HepG2 (cell line): ENCODE measurements at regions not wholly inside any gene's neighbourhood (a gene's known extent, or its start where the extent isn't known, plus 50 kb on each side); places are given as distances from the start of the nearest gene placed in this dataset.

Experiments used
- ATAC-seq: fragments of 200-7000 bp; cut with Tn5 transposase; 3 replicates; pipeline ENCODE4 v1.9.1; 2020; ENCODE audit warnings: mild to moderate bottlenecking, moderate library complexity
- BruUV-seq: library from RNA; stranded (reverse); fragments of 400-500 nt; replicated peaks from 2 replicates; lab custom pipeline; 2021; lab: Mats Ljungman, UMichigan
- CTCF ChIA-PET: fragments of 300-600 bp; formaldehyde crosslinking; extraction: SDS; loops from one replicate; lab custom pipeline; 2021; ENCODE audit warnings: low total read pairs, inconsistent platforms, low intra/inter-chr PET ratio; lab: Yijun Ruan, JAX
- POLR2A ChIA-PET: fragments of 350-600 bp; sonication (Branson Sonifier 250); formaldehyde crosslinking; loops from one replicate; lab custom pipeline; 2020; ENCODE audit warnings: antibody characterized with exemption, inconsistent platforms; lab: Yijun Ruan, JAX
- DNase-seq: peaks from one replicate; pipeline ENCODE4 v3.0.0-alpha.2; 2015; ENCODE audit warnings: low spot score
- FAIRE-seq: peaks from 3 replicates; lab custom pipeline; 2011; peaks lifted over from hg19 to GRCh38; lab: Jason Lieb, UNC
- H2AFZ ChIP-seq: one replicate; pipeline ENCODE4 v1.6.1; 2011; ENCODE audit warnings: low read length, inconsistent platforms
- H3K27ac ChIP-seq: fragments of 300-600 bp; 3 replicates; pipeline ENCODE4 v1.8.0; 2011; ENCODE audit warnings: mixed run types, mild to moderate bottlenecking, mixed read lengths, low read length, inconsistent platforms; ENCODE audit not compliant: insufficient read depth; ENCODE audit errors: extremely low read length
- H3K27me3 ChIP-seq, 2 experiments: fragments of 200-600 bp in 1 of 2; 2 replicates in 1 of 2; 3 replicates in 1 of 2; pipeline versions ENCODE4 v1.6.0 to v1.8.0; 2011; ENCODE audit warnings: low read length in 2 of 2, mild to moderate bottlenecking in 2 of 2, moderate library complexity in 2 of 2, inconsistent platforms in 1 of 2; ENCODE audit not compliant: insufficient read depth in 2 of 2, control insufficient read depth in 1 of 2
- H3K36me3 ChIP-seq, 2 experiments: fragments of 200-600 bp in 1 of 2; replicated peaks in 1 of 2; 2 replicates in 1 of 2; 3 replicates in 1 of 2; pipeline versions ENCODE4 v1.5.1 to v1.8.0; 2011; ENCODE audit warnings: low read length in 2 of 2, inconsistent platforms in 1 of 2; ENCODE audit not compliant: insufficient read depth in 2 of 2, control insufficient read depth in 1 of 2
- H3K4me1 ChIP-seq: 2 replicates; pipeline ENCODE4 v1.5.1; 2012; ENCODE audit warnings: low read length, inconsistent platforms; ENCODE audit not compliant: insufficient read depth
- H3K4me2 ChIP-seq: 2 replicates; pipeline ENCODE4 v1.6.0; 2011; ENCODE audit warnings: low read depth, low read length, inconsistent platforms
- H3K4me3 ChIP-seq, 3 experiments: fragments of 200-600 bp in 1 of 3; sonication (generic), shearing (Covaris generic) in 1 of 3; replicated peaks in 1 of 3; 2 replicates each; pipeline ENCODE4 v1.5.1; 2011 to 2016; ENCODE audit warnings: low read length in 3 of 3, inconsistent platforms in 2 of 3, low read depth in 2 of 3, mild to moderate bottlenecking in 2 of 3, control low read depth in 1 of 3, mixed read lengths in 1 of 3; ENCODE audit not compliant: insufficient read depth in 1 of 3
- H3K79me2 ChIP-seq: one replicate; pipeline ENCODE4 v1.6.1; 2011; ENCODE audit warnings: low read length, inconsistent platforms; ENCODE audit not compliant: insufficient read depth
- H3K9ac ChIP-seq: 2 replicates; pipeline ENCODE4 v1.6.0; 2011; ENCODE audit warnings: mild to moderate bottlenecking, low read depth, low read length, inconsistent platforms; ENCODE audit not compliant: insufficient read depth
- H3K9me3 ChIP-seq: 2 replicates; pipeline ENCODE4 v1.5.1; 2012; ENCODE audit warnings: mild to moderate bottlenecking, low read length
- H4K20me1 ChIP-seq: 2 replicates; pipeline ENCODE4 v1.6.0; 2011; ENCODE audit warnings: inconsistent platforms, mild to moderate bottlenecking, low read length, moderate library complexity; ENCODE audit not compliant: insufficient read depth
- ARNT2 ChIP-seq: sonication (generic); formaldehyde crosslinking; IDR thresholded peaks from 2 replicates; pipeline ENCODE4 v1.8.0; 2022; ENCODE audit warnings: mild to moderate bottlenecking, low read depth, missing genetic modification reagents, moderate library complexity
- CBX1 ChIP-seq: IDR thresholded peaks from one replicate; pipeline ENCODE4 v1.6.1; 2016; ENCODE audit warnings: antibody characterized with exemption, low read depth
- MBNL3 ChIP-seq: fragments of 250-450 bp; sonication (Bioruptor Pico); conservative IDR thresholded peaks from 2 replicates; pipeline ENCODE4 v1.8.0; 2022; ENCODE audit warnings: mild to moderate bottlenecking, inconsistent platforms
- PCBP1 ChIP-seq: fragments of 200-400 bp; formaldehyde crosslinking; IDR thresholded peaks from 2 replicates; pipeline ENCODE4 v1.6.1; 2017; ENCODE audit warnings: mild to moderate bottlenecking, low read depth, low read length, borderline replicate concordance
- ZBTB46 ChIP-seq: sonication (generic); formaldehyde crosslinking; IDR thresholded peaks from 2 replicates; pipeline ENCODE4 v1.4.0; 2020; ENCODE audit warnings: mild to moderate bottlenecking, missing genetic modification reagents, borderline replicate concordance
- ZFP82 ChIP-seq: sonication (generic); formaldehyde crosslinking; IDR thresholded peaks from 2 replicates; pipeline ENCODE4 v1.5.1; 2020; ENCODE audit warnings: mild to moderate bottlenecking, missing genetic modification reagents, borderline replicate concordance
- WGBS: methylation state at CpG from one replicate; pipeline ENCODE4 v1.1.6; 2017; ENCODE audit warnings: low lambda C conversion rate; 5-methylcytosine and 5-hydroxymethylcytosine counted together
- in situ Hi-C: cut with HindIII; loops from 2 replicates; pipeline ENCODE4 v1.10.0; 2017; ENCODE audit warnings: low pct_unique_long_range_greater_than_20kb; ENCODE audit not compliant: extremely low pct_ligation_motif_present
- intact Hi-C: fragments of 100-400 bp; cut with micrococcal nuclease; formaldehyde crosslinking; loops from one replicate; pipeline ENCODE4 v1.10.0; 2022; ENCODE audit not compliant: unreplicated experiment
- TF ChIP-seq, protein P1 (sequence below): sonication (generic); formaldehyde crosslinking; IDR thresholded peaks from 2 replicates; pipeline ENCODE4 v1.4.0; 2020; ENCODE audit warnings: mild to moderate bottlenecking, missing genetic modification reagents

DNA sequence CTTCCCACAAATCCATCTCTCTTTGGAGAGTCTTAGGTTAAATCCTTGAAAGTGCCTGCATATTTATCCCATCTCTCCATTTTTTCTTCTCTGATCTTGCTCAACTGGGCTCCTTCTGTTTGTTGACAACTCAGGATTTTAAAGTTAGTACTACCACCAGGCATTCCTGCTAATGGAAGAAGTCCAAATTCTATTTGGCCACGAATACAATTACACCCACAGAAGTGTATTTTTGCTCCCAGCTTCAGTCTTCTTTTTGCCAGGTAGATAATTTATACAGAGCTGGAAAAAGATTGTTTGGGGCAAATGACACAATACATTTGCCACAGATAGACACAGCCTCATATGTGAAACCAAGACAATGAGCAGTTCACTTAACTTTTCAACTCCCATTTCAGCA is 74.8 kb downstream of the CETN3 start:
- ChIA-PET POLR2A (no interaction called here), CTCF (no interaction called here)
- H3K9me3 ChIP-seq: no peaks in the 10 kb centered on the region
- no peak for FAIRE-seq
- DNase-seq: no peak
- no peaks in the 10 kb centered on the region for H3K27me3 ChIP-seq
- H2AFZ ChIP-seq: no peak overlapping the region
- in situ Hi-C loops: no loop called here
- H3K9ac ChIP-seq: no peak overlapping the region
- H4K20me1 ChIP-seq: no peaks in the 10 kb centered on the region
- H3K36me3 ChIP-seq: no peaks in the 10 kb centered on the region
- BruUV-seq: no TSS peak
- intact Hi-C loops: no loop called here
- no peak for ATAC-seq
- TF ChIP-seq MBNL3 (CRISPR knock-in tag) (no peak), ZBTB46 (CRISPR knock-in tag) (no peak), ARNT2 (no peak), ZFP82 (CRISPR knock-in tag) (no peak), PCBP1 (no peak), CBX1 (no peak)
- TF ChIP-seq, protein P1, sequence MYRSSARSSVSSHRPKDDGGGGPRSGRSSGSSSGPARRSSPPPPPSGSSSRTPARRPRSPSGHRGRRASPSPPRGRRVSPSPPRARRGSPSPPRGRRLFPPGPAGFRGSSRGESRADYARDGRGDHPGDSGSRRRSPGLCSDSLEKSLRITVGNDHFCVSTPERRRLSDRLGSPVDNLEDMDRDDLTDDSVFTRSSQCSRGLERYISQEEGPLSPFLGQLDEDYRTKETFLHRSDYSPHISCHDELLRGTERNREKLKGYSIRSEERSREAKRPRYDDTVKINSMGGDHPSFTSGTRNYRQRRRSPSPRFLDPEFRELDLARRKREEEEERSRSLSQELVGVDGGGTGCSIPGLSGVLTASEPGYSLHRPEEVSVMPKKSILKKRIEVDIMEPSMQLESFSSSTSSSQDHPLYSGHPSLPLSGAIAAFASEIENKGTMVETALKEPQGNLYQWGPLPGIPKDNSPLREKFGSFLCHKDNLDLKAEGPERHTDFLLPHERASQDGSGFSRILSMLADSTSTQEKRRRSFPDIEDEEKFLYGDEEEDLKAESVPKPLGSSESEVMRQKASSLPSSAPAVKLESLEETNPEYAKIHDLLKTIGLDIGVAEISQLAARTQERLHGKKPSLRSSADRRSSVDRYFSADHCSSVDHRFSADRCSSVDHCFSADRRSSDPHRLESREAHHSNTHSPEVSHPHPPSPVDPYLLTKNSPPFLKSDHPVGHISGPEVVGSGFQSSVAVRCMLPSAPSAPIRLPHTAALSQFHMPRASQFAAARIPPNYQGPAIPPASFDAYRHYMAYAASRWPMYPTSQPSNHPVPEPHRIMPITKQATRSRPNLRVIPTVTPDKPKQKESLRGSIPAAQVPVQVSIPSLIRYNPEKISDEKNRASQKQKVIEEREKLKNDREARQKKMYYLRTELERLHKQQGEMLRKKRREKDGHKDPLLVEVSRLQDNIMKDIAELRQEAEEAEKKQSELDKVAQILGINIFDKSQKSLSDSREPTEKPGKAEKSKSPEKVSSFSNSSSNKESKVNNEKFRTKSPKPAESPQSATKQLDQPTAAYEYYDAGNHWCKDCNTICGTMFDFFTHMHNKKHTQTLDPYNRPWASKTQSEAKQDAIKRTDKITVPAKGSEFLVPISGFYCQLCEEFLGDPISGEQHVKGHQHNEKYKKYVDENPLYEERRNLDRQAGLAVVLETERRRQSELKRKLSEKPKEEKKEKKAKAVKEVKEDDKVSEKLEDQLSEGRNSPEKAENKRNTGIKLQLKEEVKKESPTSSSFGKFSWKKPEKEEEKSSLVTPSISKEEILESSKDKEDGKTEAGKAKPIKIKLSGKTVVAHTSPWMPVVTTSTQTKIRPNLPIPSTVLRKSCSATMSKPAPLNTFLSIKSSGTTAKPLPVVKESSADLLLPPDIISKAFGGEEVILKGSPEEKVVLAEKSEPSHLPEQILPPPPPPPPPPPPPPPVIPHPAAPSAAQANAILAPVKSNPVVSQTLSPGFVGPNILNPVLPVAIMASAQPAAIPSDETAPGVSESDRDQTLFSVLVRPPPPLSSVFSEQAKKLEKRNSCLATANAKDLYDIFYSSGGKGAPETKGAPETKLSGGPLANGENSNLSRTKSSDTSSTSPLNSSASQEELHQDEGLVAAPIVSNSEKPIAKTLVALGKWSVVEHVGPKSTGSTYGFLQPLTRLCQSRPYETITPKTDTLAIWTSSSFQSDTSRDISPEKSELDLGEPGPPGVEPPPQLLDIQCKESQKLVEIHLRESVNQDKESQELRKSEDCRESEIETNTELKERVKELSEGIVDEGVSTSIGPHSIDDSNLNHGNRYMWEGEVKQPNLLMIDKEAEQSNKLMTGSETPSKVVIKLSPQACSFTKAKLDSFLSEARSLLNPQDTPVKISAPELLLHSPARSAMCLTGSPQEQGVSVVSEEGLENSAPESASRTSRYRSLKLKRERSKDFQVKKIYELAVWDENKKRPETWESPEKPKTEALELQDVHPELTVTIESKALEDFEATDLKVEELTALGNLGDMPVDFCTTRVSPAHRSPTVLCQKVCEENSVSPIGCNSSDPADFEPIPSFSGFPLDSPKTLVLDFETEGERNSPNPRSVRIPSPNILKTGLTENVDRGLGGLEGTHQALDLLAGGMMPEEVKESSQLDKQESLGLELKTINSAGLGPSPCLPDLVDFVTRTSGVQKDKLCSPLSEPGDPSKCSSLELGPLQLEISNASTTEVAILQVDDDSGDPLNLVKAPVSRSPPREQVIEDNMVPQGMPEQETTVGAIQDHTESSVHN (CRISPR knock-in tag): no peak
- peaks cover 8% of the 10 kb centered on the region for H3K4me1 ChIP-seq
- H3K79me2 ChIP-seq: no peaks in the 10 kb centered on the region
- no peak overlapping the region for H3K4me2 ChIP-seq
- 0% methylated on average over 1 of the region's 1 CpG for WGBS
- no peak overlapping the region for H3K4me3 ChIP-seq
- H3K27ac ChIP-seq: no peak overlapping the region
